Mucosa of descending colon (tissue), 3 donors: ENCODE measurements at regions not wholly inside any gene's neighbourhood (a gene's known extent, or its start where the extent isn't known, plus 50 kb on each side); places are given as distances from the start of the nearest gene placed in this dataset.

Experiments used
- ATAC-seq: fragments of 200-7000 bp; cut with Tn5 transposase; one replicate; pipeline ENCODE4 v1.9.1; 2020; ENCODE audit warnings: mild to moderate bottlenecking, moderate library complexity
- DNase-seq, 3 donors: peaks; one replicate each; pipeline ENCODE4 v3.0.0-alpha.2; 2020
- H3K36me3 ChIP-seq: fragments of 200-600 bp; one replicate; pipeline ENCODE4 v1.8.0; 2021; ENCODE audit warnings: low read depth, mild to moderate bottlenecking
- H3K4me1 ChIP-seq: fragments of 200-600 bp; one replicate; pipeline ENCODE4 v1.8.0; 2021; ENCODE audit warnings: low read depth, mild to moderate bottlenecking
- H3K4me3 ChIP-seq: fragments of 200-600 bp; one replicate; pipeline ENCODE4 v1.8.0; 2021; ENCODE audit warnings: mild to moderate bottlenecking
- H3K9me3 ChIP-seq: fragments of 200-600 bp; one replicate; pipeline ENCODE4 v1.8.0; 2021; ENCODE audit warnings: mild to moderate bottlenecking
- intact Hi-C, 2 donors: fragments of 100-400 bp; cut with DNase I in 1 of 2; cut with micrococcal nuclease in 1 of 2; formaldehyde crosslinking; loops; one replicate each; pipeline versions ENCODE4 v1.11.0 to v1.11.1; 2022; cut with DNase I, micrococcal nuclease
- TF ChIP-seq, protein P1 (sequence below): fragments of 200-600 bp; IDR thresholded peaks from one replicate; pipeline ENCODE4 v1.8.0; 2022; ENCODE audit warnings: antibody characterized with exemption, mild to moderate bottlenecking
- donor health status: DM: no; HTN: no; CAD: no; lungs with moderate emphysema.
- donor health status: DM: no; HTN: no; CAD: no.
- donor health status: DM: no; HTN: yes; CAD: no.

DNA sequence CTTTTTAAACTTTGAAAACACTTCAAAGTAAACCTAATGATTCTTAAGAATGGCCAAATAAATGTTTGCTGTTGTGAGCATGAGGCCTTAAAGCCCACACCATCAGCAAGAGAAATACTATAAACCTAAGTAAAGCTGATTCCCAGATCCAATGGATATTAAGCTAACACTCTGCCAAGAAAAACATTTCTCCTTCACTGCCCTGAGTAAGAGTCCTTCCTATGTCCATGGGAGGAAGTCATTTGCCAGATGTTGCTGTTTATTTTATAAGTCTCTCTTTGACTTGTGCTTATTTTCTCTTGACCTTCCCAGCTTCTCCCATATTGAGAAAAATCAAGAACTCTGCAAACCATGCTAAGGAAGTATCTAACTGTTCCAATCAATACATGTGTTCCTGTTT, 154.3 kb upstream of the EDNRA start:
- Histone ChIP-seq H3K9me3 (no peaks in the 10 kb centered on the region), H3K4me3 (no peak overlapping the region), H3K4me1 (no peaks in the 10 kb centered on the region), H3K36me3 (no peaks in the 10 kb centered on the region)
- no peak for ATAC-seq
- TF ChIP-seq, protein P1, sequence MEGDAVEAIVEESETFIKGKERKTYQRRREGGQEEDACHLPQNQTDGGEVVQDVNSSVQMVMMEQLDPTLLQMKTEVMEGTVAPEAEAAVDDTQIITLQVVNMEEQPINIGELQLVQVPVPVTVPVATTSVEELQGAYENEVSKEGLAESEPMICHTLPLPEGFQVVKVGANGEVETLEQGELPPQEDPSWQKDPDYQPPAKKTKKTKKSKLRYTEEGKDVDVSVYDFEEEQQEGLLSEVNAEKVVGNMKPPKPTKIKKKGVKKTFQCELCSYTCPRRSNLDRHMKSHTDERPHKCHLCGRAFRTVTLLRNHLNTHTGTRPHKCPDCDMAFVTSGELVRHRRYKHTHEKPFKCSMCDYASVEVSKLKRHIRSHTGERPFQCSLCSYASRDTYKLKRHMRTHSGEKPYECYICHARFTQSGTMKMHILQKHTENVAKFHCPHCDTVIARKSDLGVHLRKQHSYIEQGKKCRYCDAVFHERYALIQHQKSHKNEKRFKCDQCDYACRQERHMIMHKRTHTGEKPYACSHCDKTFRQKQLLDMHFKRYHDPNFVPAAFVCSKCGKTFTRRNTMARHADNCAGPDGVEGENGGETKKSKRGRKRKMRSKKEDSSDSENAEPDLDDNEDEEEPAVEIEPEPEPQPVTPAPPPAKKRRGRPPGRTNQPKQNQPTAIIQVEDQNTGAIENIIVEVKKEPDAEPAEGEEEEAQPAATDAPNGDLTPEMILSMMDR = no peak
- intact Hi-C loops = no loop called here
- DNase-seq = no peak

- ATAC-seq (no peak), DNase-seq (no peak)
- H3K4me1 ChIP-seq = no peaks in the 10 kb centered on the region
- no peak overlapping the region for H3K4me3 ChIP-seq
- H3K36me3 ChIP-seq = no peaks in the 10 kb centered on the region
- TF ChIP-seq, protein P1 = no peak
- intact Hi-C loops = no loop called here
- H3K9me3 ChIP-seq = no peaks in the 10 kb centered on the region
Measured at GRCh38 chr4:147327322-147327721, 153.6 kb upstream of the EDNRA start.

DNA sequence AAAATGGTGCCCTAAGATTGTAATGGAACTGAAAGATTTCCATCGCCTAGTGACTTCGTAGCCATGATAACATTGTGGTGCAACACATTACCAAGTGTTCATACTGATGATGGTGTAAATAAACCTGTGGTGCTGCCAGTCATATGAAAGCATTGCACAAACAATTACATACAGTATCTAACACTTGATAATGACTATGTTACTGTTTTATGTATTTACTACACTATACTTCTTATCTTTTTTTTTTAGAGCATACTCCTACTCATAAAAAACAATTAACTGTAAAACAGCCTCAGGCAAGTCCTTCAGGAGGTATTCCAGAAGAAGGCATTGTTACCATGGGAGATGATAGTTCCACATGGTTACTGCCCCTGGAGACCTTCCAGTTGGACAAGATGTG, 152.7 kb upstream of the EDNRA start:
- TF ChIP-seq, protein P1 = no peak
- Histone ChIP-seq H3K36me3 (no peaks in the 10 kb centered on the region), H3K4me3 (no peak overlapping the region), H3K4me1 (no peaks in the 10 kb centered on the region), H3K9me3 (no peaks in the 10 kb centered on the region)
- DNase-seq (peak in 1 of 3 donors; percentile 31), ATAC-seq (peak; percentile 85)
- intact Hi-C loops = no loop called here

- intact Hi-C loops = no loop called here
- TF ChIP-seq, protein P1 = no peak
- ATAC-seq = peak; percentile 66
Measured at GRCh38 chr4:147328756-147329446, 152.0 kb upstream of the EDNRA start.

GRCh38 chr4:147332091-147332490, 148.8 kb upstream of the EDNRA start:
- ATAC-seq = no peak

More at GRCh38 chr4:147328756-147329446, 152.0 kb upstream of the EDNRA start:
- no peaks in the 10 kb centered on the region for H3K36me3 ChIP-seq
- no peak for DNase-seq
- no peak overlapping the region for H3K4me3 ChIP-seq
- H3K4me1 ChIP-seq = peaks cover under 1% of the 10 kb centered on the region
- no peaks in the 10 kb centered on the region for H3K9me3 ChIP-seq

More at GRCh38 chr4:147332091-147332490, 148.8 kb upstream of the EDNRA start:
- Histone ChIP-seq H3K9me3 (no peaks in the 10 kb centered on the region), H3K36me3 (no peaks in the 10 kb centered on the region), H3K4me1 (peaks cover 12% of the 10 kb centered on the region), H3K4me3 (no peak overlapping the region)
- intact Hi-C loops = no loop called here
- TF ChIP-seq, protein P1 = no peak
- DNase-seq = no peak
